ENCODE measurements at regions not wholly inside any gene's neighbourhood (a gene's known extent, or its start where the extent isn't known, plus 50 kb on each side); places are given as distances from the start of the nearest gene placed in this dataset.

- DNase-seq, result peak; percentile 2
Measured at GRCh38 chr9:80964374-80964773, 725.0 kb downstream of the TLE1 start.

DNA sequence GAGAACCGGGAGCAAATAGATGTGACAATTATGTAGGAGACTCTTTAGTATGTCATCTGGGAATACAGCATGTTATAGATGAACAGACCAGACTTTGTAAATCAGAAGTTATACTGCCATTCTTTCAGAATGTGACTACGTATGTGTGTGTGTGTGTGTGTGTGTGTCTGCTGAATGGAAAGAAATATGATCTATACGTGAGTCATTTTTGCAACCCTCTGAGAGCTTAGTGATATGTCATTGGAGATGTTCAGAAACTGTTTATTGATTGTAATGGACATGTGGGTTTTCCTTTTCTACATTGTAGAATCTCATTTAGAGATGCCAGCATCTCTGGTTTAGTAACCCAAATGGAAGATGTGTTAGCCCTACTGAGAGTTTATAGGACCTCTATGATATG, 731.5 kb downstream of the TLE1 start:
- DNase-seq, result no peak

DNA sequence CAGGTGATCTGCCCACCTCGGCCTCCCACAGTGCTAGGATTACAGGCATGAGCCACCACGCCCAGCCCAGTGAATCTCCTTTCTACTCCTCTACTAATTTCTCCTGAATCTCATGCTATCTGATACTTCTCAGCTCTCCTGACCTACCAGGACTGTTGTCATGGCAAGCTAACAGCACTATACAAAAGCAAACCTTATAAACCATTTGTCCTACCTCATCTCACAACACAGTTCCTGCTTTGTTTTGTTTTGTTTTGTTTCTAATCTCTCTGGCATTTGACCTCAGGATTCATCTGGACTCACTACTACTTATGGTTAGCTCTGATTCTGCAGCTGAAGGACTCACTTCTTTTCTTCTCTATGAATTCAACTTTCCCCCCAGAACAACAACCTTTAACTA, 734.8 kb downstream of the TLE1 start:
- no peak for DNase-seq

- DNase-seq, result no peak
Measured at GRCh38 chr9:80952363-80952922, 736.9 kb downstream of the TLE1 start.

DNA sequence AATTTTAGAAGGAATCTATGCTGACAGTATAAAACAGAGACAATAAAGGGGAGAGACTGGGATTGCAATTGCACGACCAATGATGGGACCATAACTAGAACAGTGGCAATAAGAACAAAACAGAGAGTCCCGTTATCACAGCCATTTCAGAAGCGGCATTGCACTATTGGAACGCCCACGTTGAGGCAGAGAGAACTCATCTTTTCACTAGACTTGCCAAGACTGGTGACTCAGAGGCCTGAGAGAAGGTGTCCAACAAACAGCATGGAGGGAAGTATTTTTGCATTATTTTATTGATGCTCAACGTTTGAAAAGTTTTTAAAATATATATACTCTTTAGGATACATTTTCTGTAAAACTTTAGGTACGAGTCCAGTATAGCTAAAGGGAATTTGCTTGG, 737.7 kb downstream of the TLE1 start:
- DNase-seq, result no peak

GRCh38 chr9:80948876-80949275, 740.5 kb downstream of the TLE1 start:
- DNase-seq, result no peak

GRCh38 chr9:80948066-80948465, 741.3 kb downstream of the TLE1 start:
- DNase-seq, result no peak

- no peak for DNase-seq
Measured at GRCh38 chr9:80946496-80947170, 742.7 kb downstream of the TLE1 start.

GRCh38 chr9:80945436-80945835, 743.9 kb downstream of the TLE1 start:
- DNase-seq, result no peak

DNA sequence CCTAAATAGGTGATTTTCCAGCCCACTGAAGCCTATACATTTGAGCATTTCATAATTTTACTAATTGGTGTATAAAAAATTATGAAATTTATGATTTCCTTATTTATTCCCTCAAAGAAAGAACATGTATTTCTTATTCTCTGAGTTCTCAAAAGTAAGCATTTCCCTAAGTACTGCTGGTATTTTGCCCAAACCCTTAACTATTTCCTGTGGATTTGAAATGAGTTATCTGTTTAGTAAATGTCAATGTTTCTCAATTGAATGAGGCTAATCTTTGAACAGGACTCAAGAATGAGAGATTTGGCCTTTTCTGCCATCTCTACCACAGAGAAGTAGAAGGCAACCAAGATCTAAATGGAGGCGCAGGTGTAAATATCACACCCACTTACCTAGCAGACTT, 751.7 kb downstream of the TLE1 start:
- no peak for DNase-seq

DNA sequence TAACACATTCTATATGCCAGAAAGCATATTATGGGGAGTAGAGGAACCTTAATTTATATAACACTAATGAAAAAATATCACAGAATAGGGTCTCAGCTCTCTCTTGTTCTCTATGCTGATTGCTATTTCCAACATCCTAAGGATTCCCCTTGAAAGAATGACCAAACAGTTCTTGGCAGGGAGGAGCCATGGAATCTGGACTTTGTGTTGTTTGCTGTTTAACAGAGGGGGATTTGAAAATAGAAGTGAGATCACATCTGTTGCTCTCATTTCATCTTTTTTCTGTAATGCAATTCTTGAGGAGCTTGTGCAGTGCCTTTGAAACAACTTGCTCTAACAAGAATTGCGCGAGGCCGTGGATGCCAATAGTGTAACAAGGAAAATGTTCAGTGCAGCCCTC, 755.3 kb downstream of the TLE1 start:
- no peak for DNase-seq

DNA sequence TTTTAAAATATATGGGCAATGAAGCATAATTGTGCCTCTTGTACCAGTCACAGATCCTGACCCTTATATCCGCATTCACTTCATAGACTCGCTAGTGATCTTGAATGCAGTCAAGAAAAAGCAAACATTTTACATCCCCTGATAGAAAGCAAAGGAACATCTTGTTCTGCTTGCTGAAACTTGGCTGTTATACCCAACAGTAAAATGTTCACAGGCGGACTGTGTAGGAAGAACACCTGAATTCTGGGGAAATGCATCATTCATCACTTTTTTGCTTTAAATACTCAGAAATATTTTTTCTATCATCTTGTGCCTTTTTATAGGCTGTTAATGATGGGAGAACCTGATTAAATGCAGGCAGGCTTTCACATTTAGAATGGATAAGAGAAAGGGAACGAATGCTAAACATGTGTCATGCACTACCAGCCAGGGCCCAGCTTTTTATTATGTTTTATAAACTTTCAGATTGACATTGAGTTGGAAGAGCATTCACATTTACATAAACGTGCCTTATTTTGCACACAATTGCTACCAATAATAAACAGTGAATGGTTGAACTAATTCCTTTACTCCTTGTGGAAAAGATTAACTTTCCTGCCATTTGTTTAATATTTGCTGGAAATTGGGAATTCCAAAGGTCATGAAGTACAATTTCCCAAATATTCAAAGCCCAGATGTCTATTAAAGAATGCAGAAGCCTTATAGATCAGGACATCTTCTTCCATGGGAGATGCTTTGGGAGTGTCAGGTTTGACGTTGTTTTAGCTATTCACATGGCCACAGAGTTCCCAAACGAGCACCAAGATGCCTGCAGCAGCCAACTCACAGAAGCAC, 756.2 kb downstream of the TLE1 start:
- DNase-seq, result no peak

GRCh38 chr9:80932181-80932580, 757.2 kb downstream of the TLE1 start:
- no peak for DNase-seq

- DNase-seq, result no peak
Measured at GRCh38 chr9:80931163-80931562, 758.2 kb downstream of the TLE1 start.

DNA sequence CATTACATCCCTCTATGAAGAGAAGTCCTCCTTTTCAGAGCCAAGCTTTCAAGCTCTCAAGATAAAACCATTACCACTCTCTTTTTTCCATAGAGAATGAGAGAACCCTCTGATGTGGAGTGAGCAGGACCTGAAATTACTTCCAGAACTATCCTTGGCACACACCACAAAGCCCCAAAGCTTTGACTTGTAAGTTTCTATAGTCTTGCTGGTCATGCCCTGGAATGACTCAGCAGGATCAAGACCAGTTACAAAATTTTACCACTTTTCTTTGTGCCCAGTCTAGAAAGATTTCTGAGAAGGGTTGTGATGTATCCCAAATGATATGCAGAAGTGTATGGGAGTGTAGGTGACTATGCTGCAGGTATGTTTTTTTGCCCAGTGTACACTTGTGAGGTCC, 760.6 kb downstream of the TLE1 start:
- DNase-seq, result no peak

- no peak for DNase-seq
Measured at GRCh38 chr9:80926611-80927010, 762.7 kb downstream of the TLE1 start.

GRCh38 chr9:80922544-80922943, 766.8 kb downstream of the TLE1 start:
- DNase-seq, result no peak

- DNase-seq, result no peak
Measured at GRCh38 chr9:80906728-80907127, 782.6 kb downstream of the TLE1 start.

GRCh38 chr9:80899208-80899607, 790.1 kb downstream of the TLE1 start:
- no peak for DNase-seq

GRCh38 chr9:80893190-80893589, 796.2 kb downstream of the TLE1 start:
- DNase-seq, result no peak

- no peak for DNase-seq
Measured at GRCh38 chr9:80892703-80893102, 796.6 kb downstream of the TLE1 start.

DNA sequence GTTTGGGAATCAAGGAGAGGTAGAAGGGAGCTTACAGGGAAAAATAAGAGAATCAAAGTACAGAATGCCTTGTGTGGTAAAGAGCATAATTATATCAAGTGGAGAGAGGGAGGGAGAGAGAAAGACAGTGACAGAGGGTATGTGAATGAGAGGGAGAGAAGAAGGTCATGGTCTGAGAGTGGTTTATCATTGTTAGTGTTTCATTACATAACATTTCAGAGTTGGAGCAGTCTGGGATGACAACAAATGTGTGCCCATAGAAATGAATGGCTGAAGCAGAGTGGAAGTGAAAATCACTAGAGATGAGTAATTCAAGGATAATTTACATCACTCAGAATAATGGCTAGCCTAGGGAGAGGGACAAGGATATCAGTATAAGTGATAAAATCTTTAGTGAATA, 799.2 kb downstream of the TLE1 start:
- no peak for DNase-seq

GRCh38 chr9:80885894-80886293, 803.5 kb downstream of the TLE1 start:
- DNase-seq, result no peak

- DNase-seq, result no peak
Measured at GRCh38 chr9:80883826-80884579, 805.3 kb downstream of the TLE1 start.
